Neural cell (in vitro differentiated cells): ENCODE measurements at regions not wholly inside any gene's neighbourhood (a gene's known extent, or its start where the extent isn't known, plus 50 kb on each side); places are given as distances from the start of the nearest gene placed in this dataset.

Experiments used
- H2AFZ ChIP-seq: fragments of 200-600, 300-800 bp; sonication (generic), shearing (Covaris generic); 2 replicates; pipeline ENCODE4 v1.6.0; 2014; ENCODE audit warnings: low read depth, mild to moderate bottlenecking, antibody characterized with exemption, low read length, moderate library complexity
- H3F3A ChIP-seq: fragments of 200-600 bp; shearing (Covaris generic); 2 replicates; pipeline ENCODE4 v1.6.1; 2016; ENCODE audit warnings: mild to moderate bottlenecking, moderate library complexity, mixed read lengths, antibody characterized with exemption, low read length; ENCODE audit not compliant: insufficient read depth, poor library complexity, severe bottlenecking
- H3K27ac ChIP-seq: fragments of 200-600, 300-800 bp; sonication (generic), shearing (Covaris generic); 2 replicates; pipeline ENCODE4 v1.5.1; 2014; ENCODE audit warnings: mild to moderate bottlenecking, low read length, moderate library complexity
- H3K27me3 ChIP-seq: fragments of 300-800, 200-600 bp; sonication (generic), shearing (Covaris generic); 2 replicates; pipeline ENCODE4 v1.6.0; 2014; ENCODE audit warnings: mild to moderate bottlenecking, low read depth, low read length, moderate library complexity; ENCODE audit not compliant: insufficient read depth
- H3K36me3 ChIP-seq: fragments of 300-800, 200-600 bp; sonication (generic), shearing (Covaris generic); 2 replicates; pipeline ENCODE4 v1.5.1; 2014; ENCODE audit warnings: mild to moderate bottlenecking, antibody characterized with exemption, low read length, moderate library complexity; ENCODE audit not compliant: insufficient read depth
- H3K4me2 ChIP-seq: fragments of 300-800, 200-600 bp; sonication (generic), shearing (Covaris generic); 2 replicates; pipeline ENCODE4 v1.6.0; 2014; ENCODE audit warnings: mild to moderate bottlenecking, low read length
- H3K4me3 ChIP-seq: fragments of 300-800, 200-600 bp; sonication (generic), shearing (Covaris generic); 2 replicates; pipeline ENCODE4 v1.5.1; 2014; ENCODE audit warnings: mild to moderate bottlenecking, low read length, moderate library complexity
- H3K79me2 ChIP-seq: fragments of 200-600 bp; shearing (Covaris generic); replicated peaks from 2 replicates; pipeline ENCODE4 v1.6.0; 2014; ENCODE audit warnings: mild to moderate bottlenecking, low read length, moderate library complexity; ENCODE audit not compliant: insufficient read depth
- H3K9ac ChIP-seq: fragments of 300-800, 200-600 bp; sonication (generic), shearing (Covaris generic); 2 replicates; pipeline ENCODE4 v1.6.1; 2016; ENCODE audit warnings: mild to moderate bottlenecking, low read length, mixed read lengths
- H3K9me2 ChIP-seq: fragments of 200-600 bp; shearing (Covaris generic); 2 replicates; pipeline ENCODE4 v1.6.1; 2016; ENCODE audit warnings: mild to moderate bottlenecking, low read length, mixed read lengths; ENCODE audit not compliant: insufficient read depth
- H3K9me3 ChIP-seq: fragments of 200-600, 300-800 bp; sonication (generic), shearing (Covaris generic); 2 replicates; pipeline ENCODE4 v1.6.1; 2016; ENCODE audit warnings: mild to moderate bottlenecking, mixed run types, low read length, moderate library complexity, mixed read lengths
- H4K20me1 ChIP-seq: fragments of 200-600 bp; shearing (Covaris generic); 2 replicates; pipeline ENCODE4 v1.6.1; 2016; ENCODE audit warnings: mild to moderate bottlenecking, mixed run types; ENCODE audit not compliant: insufficient read depth
- EP300 ChIP-seq: fragments of 450-650 bp; conservative IDR thresholded peaks from 2 replicates; pipeline ENCODE4 v1.6.1; 2014; ENCODE audit warnings: antibody characterized with exemption, mild to moderate bottlenecking, moderate library complexity; ENCODE audit not compliant: poor library complexity, severe bottlenecking
- EZH2 ChIP-seq: fragments of 200-600, 300-800 bp; shearing (Covaris generic), sonication (generic); IDR thresholded peaks from 2 replicates; pipeline ENCODE4 v1.6.1; 2014; ENCODE audit warnings: antibody characterized with exemption, low read length, borderline replicate concordance, mild to moderate bottlenecking; ENCODE audit not compliant: insufficient read depth, poor library complexity, severe bottlenecking
- POLR2AphosphoS5 ChIP-seq: IDR thresholded peaks from 2 replicates; pipeline ENCODE4 v1.6.1; 2012
- REST ChIP-seq: IDR thresholded peaks from 2 replicates; pipeline ENCODE4 v1.6.1; 2012; ENCODE audit warnings: borderline replicate concordance
- SMC3 ChIP-seq: fragments of 450-650 bp; conservative IDR thresholded peaks from 2 replicates; pipeline ENCODE4 v1.6.1; 2014; ENCODE audit warnings: antibody characterized with exemption, mild to moderate bottlenecking, moderate library complexity; ENCODE audit not compliant: poor library complexity
- TF ChIP-seq, protein P1 (sequence below): fragments of 450-650 bp; IDR thresholded peaks from 2 replicates; pipeline ENCODE4 v1.5.1; 2014; ENCODE audit warnings: antibody characterized with exemption, mild to moderate bottlenecking, moderate library complexity; ENCODE audit not compliant: poor library complexity, severe bottlenecking

- Histone ChIP-seq H3F3A (no peaks in the 10 kb centered on the region), H3K4me3 (no peak overlapping the region), H4K20me1 (no peaks in the 10 kb centered on the region), H3K36me3 (no peaks in the 10 kb centered on the region), H3K9me3 (no peaks in the 10 kb centered on the region), H3K9me2 (no peaks in the 10 kb centered on the region), H3K27ac (no peak overlapping the region), H3K27me3 (no peaks in the 10 kb centered on the region), H2AFZ (no peak overlapping the region), H3K9ac (no peak overlapping the region), H3K4me2 (no peak overlapping the region), H3K79me2 (no peaks in the 10 kb centered on the region)
- TF ChIP-seq, protein P1, sequence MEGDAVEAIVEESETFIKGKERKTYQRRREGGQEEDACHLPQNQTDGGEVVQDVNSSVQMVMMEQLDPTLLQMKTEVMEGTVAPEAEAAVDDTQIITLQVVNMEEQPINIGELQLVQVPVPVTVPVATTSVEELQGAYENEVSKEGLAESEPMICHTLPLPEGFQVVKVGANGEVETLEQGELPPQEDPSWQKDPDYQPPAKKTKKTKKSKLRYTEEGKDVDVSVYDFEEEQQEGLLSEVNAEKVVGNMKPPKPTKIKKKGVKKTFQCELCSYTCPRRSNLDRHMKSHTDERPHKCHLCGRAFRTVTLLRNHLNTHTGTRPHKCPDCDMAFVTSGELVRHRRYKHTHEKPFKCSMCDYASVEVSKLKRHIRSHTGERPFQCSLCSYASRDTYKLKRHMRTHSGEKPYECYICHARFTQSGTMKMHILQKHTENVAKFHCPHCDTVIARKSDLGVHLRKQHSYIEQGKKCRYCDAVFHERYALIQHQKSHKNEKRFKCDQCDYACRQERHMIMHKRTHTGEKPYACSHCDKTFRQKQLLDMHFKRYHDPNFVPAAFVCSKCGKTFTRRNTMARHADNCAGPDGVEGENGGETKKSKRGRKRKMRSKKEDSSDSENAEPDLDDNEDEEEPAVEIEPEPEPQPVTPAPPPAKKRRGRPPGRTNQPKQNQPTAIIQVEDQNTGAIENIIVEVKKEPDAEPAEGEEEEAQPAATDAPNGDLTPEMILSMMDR = no peak
- TF ChIP-seq SMC3 (no peak), REST (no peak), EZH2 (no peak), POLR2AphosphoS5 (no peak)
These were observed 183.5 kb upstream of the GDNF start for GRCh38 chr5:38023371-38023770.

DNA sequence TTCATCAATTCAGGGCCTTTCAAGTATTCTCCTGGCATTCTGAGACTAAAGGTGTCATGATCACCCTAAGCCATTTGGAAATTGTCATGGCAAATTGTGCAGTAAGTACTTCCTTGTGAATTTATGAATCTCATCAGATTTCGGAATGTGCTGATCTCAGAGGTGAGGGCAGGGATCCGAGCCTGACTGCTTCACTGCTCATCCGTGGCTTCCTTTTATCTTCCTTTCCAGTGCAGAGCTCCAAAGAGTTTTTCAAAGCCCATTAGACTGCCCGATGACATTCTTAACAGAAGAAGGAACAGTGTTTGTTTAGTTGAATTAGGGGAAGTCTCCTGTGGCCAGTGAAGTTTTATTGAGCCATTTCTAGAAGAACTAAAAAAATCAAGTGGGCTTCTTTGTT, 182.8 kb upstream of the GDNF start:
- no peak overlapping the region for H3K9ac ChIP-seq
- H2AFZ ChIP-seq = no peak overlapping the region
- no peaks in the 10 kb centered on the region for H3K27me3 ChIP-seq
- no peaks in the 10 kb centered on the region for H3F3A ChIP-seq
- no peak overlapping the region for H3K27ac ChIP-seq
- H3K9me3 ChIP-seq = no peaks in the 10 kb centered on the region
- no peaks in the 10 kb centered on the region for H3K79me2 ChIP-seq
- H3K4me2 ChIP-seq = no peak overlapping the region
- no peaks in the 10 kb centered on the region for H3K9me2 ChIP-seq
- H3K36me3 ChIP-seq = no peaks in the 10 kb centered on the region
- no peak overlapping the region for H3K4me3 ChIP-seq
- H4K20me1 ChIP-seq = no peaks in the 10 kb centered on the region
- TF ChIP-seq, protein P1 = no peak

GRCh38 chr5:38018016-38018415, 178.2 kb upstream of the GDNF start:
- Histone ChIP-seq H3K79me2 (no peaks in the 10 kb centered on the region), H3K9me2 (no peaks in the 10 kb centered on the region), H3F3A (no peaks in the 10 kb centered on the region), H3K27me3 (no peaks in the 10 kb centered on the region), H4K20me1 (no peaks in the 10 kb centered on the region), H3K9me3 (no peaks in the 10 kb centered on the region), H3K36me3 (no peaks in the 10 kb centered on the region), H3K27ac (no peak overlapping the region), H3K9ac (no peak overlapping the region), H3K4me2 (no peak overlapping the region), H2AFZ (no peak overlapping the region), H3K4me3 (no peak overlapping the region)
- TF ChIP-seq EP300 (no peak), REST (no peak), EZH2 (no peak)
- TF ChIP-seq, protein P1 = no peak
